ENCODE measurements at regions not wholly inside any gene's neighbourhood (a gene's known extent, or its start where the extent isn't known, plus 50 kb on each side); places are given as distances from the start of the nearest gene placed in this dataset.

DNA sequence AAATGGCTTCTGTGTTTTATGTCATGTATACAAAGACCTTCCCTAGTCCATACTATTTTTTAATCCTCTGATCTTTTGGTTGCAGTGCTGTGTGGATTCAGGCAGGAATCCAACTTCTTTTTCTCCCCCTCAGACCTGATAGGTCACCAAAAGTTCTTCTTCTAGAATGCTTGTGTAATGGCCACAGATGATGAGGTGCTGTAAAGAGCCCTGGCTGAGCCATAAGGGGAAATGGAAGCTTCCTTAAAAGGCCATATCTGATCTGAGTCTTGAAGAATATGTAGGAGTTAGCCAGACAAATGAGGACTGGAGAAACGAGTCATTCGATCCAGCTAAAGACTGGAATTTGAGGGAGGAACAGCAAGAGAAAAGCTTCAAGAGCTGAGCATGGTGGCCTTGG is 353.9 kb downstream of the PCNX1 start:
- no peak overlapping the region for H3K4me3 Mint-ChIP-seq
- H3K27me3 Mint-ChIP-seq (ENCODE audit: insufficient read depth) = no peaks in the 10 kb centered on the region
- H3K4me1 Mint-ChIP-seq (ENCODE audit: low read depth) = peaks cover 25% of the 10 kb centered on the region
- no peak for TF ChIP-seq CTCF (IDR thresholded peaks at IDR 0.05)
- peaks cover 32% of the 10 kb centered on the region for H3K36me3 Mint-ChIP-seq (ENCODE audit: low read depth)
- peak; percentile 32 for DNase-seq
- 0 out of 2 replicates have a peak overlapping the region, but pooled peaks have one; percentile 2 for H3K27ac Mint-ChIP-seq
- H3K9me3 Mint-ChIP-seq = peaks cover 17% of the 10 kb centered on the region

DNA sequence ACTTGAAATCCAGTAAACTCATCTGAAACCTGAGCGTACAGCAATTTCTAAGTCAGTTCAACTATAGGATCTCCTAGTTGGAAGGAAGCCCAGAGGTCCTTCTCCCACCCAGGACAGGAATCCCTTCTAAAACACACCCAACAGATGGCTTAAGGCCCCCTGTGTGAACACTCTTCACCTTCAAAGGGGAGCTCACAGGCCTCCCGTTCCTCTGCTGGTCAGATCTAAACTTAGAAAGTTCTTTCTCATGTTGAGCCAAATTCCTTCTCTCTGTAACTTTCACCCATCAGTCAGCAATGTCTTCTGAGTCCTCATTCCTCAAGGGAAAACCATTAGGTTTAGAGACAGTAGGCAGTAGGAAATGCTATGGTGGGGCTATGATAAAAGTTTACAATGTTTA is 355.2 kb downstream of the PCNX1 start:
- no peak for DNase-seq
- Mint-ChIP-seq H3K4me3 (no peak overlapping the region), H3K36me3 (ENCODE audit: low read depth) (peaks cover 30% of the 10 kb centered on the region), H3K9me3 (peaks cover 17% of the 10 kb centered on the region), H3K27me3 (ENCODE audit: insufficient read depth) (no peaks in the 10 kb centered on the region), H3K27ac (0 out of 2 replicates have a peak overlapping the region, but pooled peaks have one; percentile 2), H3K4me1 (ENCODE audit: low read depth) (peaks cover 37% of the 10 kb centered on the region)
- TF ChIP-seq CTCF (IDR thresholded peaks at IDR 0.05) = no peak

GRCh38 chr14:71264260-71264659 is 357.0 kb downstream of the PCNX1 start:
- no peak for TF ChIP-seq CTCF (IDR thresholded peaks at IDR 0.05)
- Mint-ChIP-seq H3K9me3 (peaks cover 14% of the 10 kb centered on the region), H3K27me3 (ENCODE audit: insufficient read depth) (no peaks in the 10 kb centered on the region; the same call in 1 of the 2 replicates), H3K4me1 (ENCODE audit: low read depth) (peaks cover 46% of the 10 kb centered on the region), H3K4me3 (no peak overlapping the region), H3K27ac (no peak overlapping the region), H3K36me3 (ENCODE audit: low read depth) (peaks cover 28% of the 10 kb centered on the region)
- DNase-seq = no peak

DNA sequence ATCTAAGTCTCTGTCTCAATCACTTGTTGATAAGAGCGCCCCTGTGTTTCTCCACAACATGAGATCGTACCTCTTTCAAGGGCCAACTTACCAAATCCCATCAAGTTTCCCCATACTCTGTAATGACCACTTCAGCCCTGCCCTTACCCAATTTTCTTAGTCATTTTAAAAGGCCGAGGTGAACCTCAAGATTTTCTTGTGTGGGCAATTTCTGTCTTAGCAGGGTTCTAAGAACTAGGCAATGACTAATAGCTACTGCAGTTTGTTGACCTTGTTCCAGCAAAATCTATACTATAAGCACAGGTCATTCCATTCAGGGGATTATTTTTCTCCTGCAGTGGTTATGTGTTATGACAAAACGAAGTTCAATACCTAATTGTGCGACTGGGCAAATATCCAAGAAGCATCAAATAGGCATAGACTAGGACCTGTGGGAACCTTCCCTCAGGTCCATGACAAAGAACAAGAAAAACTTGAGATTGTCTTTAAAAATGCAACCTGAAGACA is 359.8 kb downstream of the PCNX1 start:
- peak overlapping the region; percentile 51; the same call in 1 of the 2 replicates for H3K27ac Mint-ChIP-seq
- peaks cover 45% of the 10 kb centered on the region for H3K4me1 Mint-ChIP-seq (ENCODE audit: low read depth)
- peaks cover 24% of the 10 kb centered on the region for H3K9me3 Mint-ChIP-seq
- TF ChIP-seq CTCF (IDR thresholded peaks at IDR 0.05) = no peak
- H3K27me3 Mint-ChIP-seq (ENCODE audit: insufficient read depth) = no peaks in the 10 kb centered on the region; the same call in 1 of the 2 replicates
- H3K36me3 Mint-ChIP-seq (ENCODE audit: low read depth) = peaks cover 31% of the 10 kb centered on the region
- peak; percentile 63 for DNase-seq
- peak overlapping the region; percentile 80 for H3K4me3 Mint-ChIP-seq

GRCh38 chr14:71267691-71268090 is 360.4 kb downstream of the PCNX1 start:
- Mint-ChIP-seq H3K9me3 (peaks cover 24% of the 10 kb centered on the region), H3K27me3 (ENCODE audit: insufficient read depth) (no peaks in the 10 kb centered on the region; the same call in 1 of the 2 replicates), H3K4me1 (ENCODE audit: low read depth) (peaks cover 43% of the 10 kb centered on the region), H3K36me3 (ENCODE audit: low read depth) (peaks cover 31% of the 10 kb centered on the region), H3K4me3 (peak overlapping the region; percentile 80), H3K27ac (peak overlapping the region; percentile 51)
- no peak for DNase-seq
- TF ChIP-seq CTCF (IDR thresholded peaks at IDR 0.05) = no peak
